Neural progenitor cell (in vitro differentiated cells): ENCODE measurements at regions not wholly inside any gene's neighbourhood (a gene's known extent, or its start where the extent isn't known, plus 50 kb on each side); places are given as distances from the start of the nearest gene placed in this dataset.

ENCODE experiments used
- CTCF ChIP-seq: fragments of 200-600 bp; sonication (generic); IDR thresholded peaks from 2 replicates; pipeline ENCODE4 v1.5.1; 2017; ENCODE audit warnings: antibody characterized with exemption, mild to moderate bottlenecking
- EZH2phosphoT487 ChIP-seq: fragments of 200-600 bp; sonication (generic); IDR thresholded peaks from 2 replicates; pipeline ENCODE4 v1.6.1; 2017; ENCODE audit warnings: antibody characterized with exemption

- TF ChIP-seq CTCF (no peak), EZH2phosphoT487 (no peak)
Observed at GRCh38 chr14:29459969-29460560, 467.6 kb downstream of the PRKD1 start.
